ENCODE measurements at regions not wholly inside any gene's neighbourhood (a gene's known extent, or its start where the extent isn't known, plus 50 kb on each side); places are given as distances from the start of the nearest gene placed in this dataset.

DNA sequence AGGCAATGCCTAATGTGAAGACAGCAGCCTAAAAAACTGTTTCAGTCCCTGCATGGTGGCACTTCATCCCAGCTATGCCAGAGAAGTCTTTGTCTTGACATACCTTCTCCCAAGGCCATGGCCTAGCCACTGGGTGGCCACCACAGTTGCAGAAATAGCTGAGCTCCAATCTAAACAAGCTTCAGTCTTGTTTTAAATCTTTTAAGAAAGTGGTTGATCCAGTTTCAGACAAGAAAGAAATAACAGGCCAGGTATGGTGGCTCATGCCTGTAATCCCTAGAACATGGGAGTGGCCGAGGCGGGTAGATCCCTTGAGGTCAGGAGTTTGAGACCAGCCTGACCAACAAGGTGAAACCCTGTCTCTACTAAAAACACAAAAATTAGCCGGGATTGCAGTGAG is 600.0 kb upstream of the PLXNA2 start:
- no peak overlapping the region for H3K4me3 ChIP-seq (ENCODE audit: severe bottlenecking)
- H3K27ac ChIP-seq (ENCODE audit: poor library complexity, severe bottlenecking), result no peak overlapping the region
- DNase-seq (ENCODE audit: low spot score) (no peak), ATAC-seq (ENCODE audit: low read depth) (no peak)
- no peaks in the 10 kb centered on the region for H3K9me3 ChIP-seq (ENCODE audit: severe bottlenecking)
- no peaks in the 10 kb centered on the region for H3K4me1 ChIP-seq (ENCODE audit: insufficient read depth, poor library complexity, severe bottlenecking)
- no peaks in the 10 kb centered on the region for H3K27me3 ChIP-seq (ENCODE audit: insufficient read depth, poor library complexity, severe bottlenecking)
- no peaks in the 10 kb centered on the region for H3K36me3 ChIP-seq (ENCODE audit: low read depth)
- no peak for TF ChIP-seq CTCF (IDR thresholded peaks at IDR 0.05; ENCODE audit: poor library complexity, severe bottlenecking)

- Histone ChIP-seq H3K27me3 (ENCODE audit: insufficient read depth, poor library complexity, severe bottlenecking) (no peaks in the 10 kb centered on the region), H3K27ac (ENCODE audit: poor library complexity, severe bottlenecking) (no peak overlapping the region), H3K4me3 (ENCODE audit: severe bottlenecking) (no peak overlapping the region), H3K9me3 (ENCODE audit: severe bottlenecking) (no peaks in the 10 kb centered on the region), H3K36me3 (ENCODE audit: low read depth) (no peaks in the 10 kb centered on the region), H3K4me1 (ENCODE audit: insufficient read depth, poor library complexity, severe bottlenecking) (no peaks in the 10 kb centered on the region)
- DNase-seq (ENCODE audit: low spot score), result no peak
- no peak for ATAC-seq (ENCODE audit: low read depth)
- no peak for TF ChIP-seq CTCF (IDR thresholded peaks at IDR 0.05; ENCODE audit: poor library complexity, severe bottlenecking)
Measured at GRCh38 chr1:208848854-208849253, 604.7 kb upstream of the PLXNA2 start.

DNA sequence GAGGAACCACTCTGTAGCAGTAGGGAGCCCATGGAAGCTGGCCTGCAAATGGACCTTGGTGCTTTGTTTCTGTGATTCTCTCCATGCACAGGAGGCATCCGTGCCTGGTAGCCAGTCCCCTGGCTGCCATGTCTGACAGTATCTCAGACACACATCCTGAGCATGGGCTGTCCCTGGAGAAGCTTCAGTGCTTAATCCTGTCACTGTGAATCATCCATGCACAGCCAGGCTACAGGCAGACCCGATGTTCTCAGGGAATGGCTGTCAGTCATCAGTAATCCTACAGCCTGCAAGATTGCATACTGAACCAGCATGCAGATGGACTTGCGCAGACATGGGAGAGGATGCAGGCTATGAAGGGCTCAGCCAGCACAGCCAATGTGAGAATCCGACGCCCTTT is 606.3 kb upstream of the PLXNA2 start:
- no peaks in the 10 kb centered on the region for H3K27me3 ChIP-seq (ENCODE audit: insufficient read depth, poor library complexity, severe bottlenecking)
- DNase-seq (ENCODE audit: low spot score), result no peak
- ATAC-seq (ENCODE audit: low read depth), result no peak
- TF ChIP-seq CTCF (IDR thresholded peaks at IDR 0.05; ENCODE audit: poor library complexity, severe bottlenecking), result no peak
- no peaks in the 10 kb centered on the region for H3K4me1 ChIP-seq (ENCODE audit: insufficient read depth, poor library complexity, severe bottlenecking)
- H3K36me3 ChIP-seq (ENCODE audit: low read depth), result no peaks in the 10 kb centered on the region
- no peak overlapping the region for H3K27ac ChIP-seq (ENCODE audit: poor library complexity, severe bottlenecking)
- no peaks in the 10 kb centered on the region for H3K9me3 ChIP-seq (ENCODE audit: severe bottlenecking)
- no peak overlapping the region for H3K4me3 ChIP-seq (ENCODE audit: severe bottlenecking)

DNA sequence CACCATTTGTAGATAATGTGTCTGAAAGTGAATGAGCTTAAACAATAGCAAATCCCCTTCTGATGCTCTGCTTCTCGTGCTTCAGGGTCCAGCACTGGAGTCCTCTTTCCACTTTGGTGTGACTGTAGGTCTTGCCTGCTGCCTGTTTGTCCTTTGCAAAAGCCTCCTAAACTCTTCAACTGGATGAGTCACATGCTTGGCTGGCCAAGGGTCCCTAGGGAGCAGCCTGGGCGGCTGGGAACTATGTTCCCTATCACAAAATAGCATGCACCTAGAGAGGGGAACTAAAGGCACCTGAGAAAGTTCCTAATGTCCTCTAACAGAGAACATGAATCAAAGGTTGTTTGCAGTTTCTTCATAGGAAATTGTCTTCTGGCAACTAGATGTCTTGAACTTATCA is 607.2 kb upstream of the PLXNA2 start:
- Histone ChIP-seq H3K27ac (ENCODE audit: poor library complexity, severe bottlenecking) (no peak overlapping the region), H3K4me1 (ENCODE audit: insufficient read depth, poor library complexity, severe bottlenecking) (no peaks in the 10 kb centered on the region), H3K9me3 (ENCODE audit: severe bottlenecking) (no peaks in the 10 kb centered on the region), H3K4me3 (ENCODE audit: severe bottlenecking) (no peak overlapping the region), H3K27me3 (ENCODE audit: insufficient read depth, poor library complexity, severe bottlenecking) (no peaks in the 10 kb centered on the region), H3K36me3 (ENCODE audit: low read depth) (no peaks in the 10 kb centered on the region)
- no peak for TF ChIP-seq CTCF (IDR thresholded peaks at IDR 0.05; ENCODE audit: poor library complexity, severe bottlenecking)
- DNase-seq (ENCODE audit: low spot score) (no peak), ATAC-seq (ENCODE audit: low read depth) (no peak)

- no peak for ATAC-seq (ENCODE audit: low read depth)
- H3K27me3 ChIP-seq (ENCODE audit: insufficient read depth, poor library complexity, severe bottlenecking), result no peaks in the 10 kb centered on the region
Measured at GRCh38 chr1:208852911-208853310, 608.7 kb upstream of the PLXNA2 start.

More at GRCh38 chr1:208852911-208853310, 608.7 kb upstream of the PLXNA2 start:
- Histone ChIP-seq H3K4me1 (ENCODE audit: insufficient read depth, poor library complexity, severe bottlenecking) (no peaks in the 10 kb centered on the region), H3K4me3 (ENCODE audit: severe bottlenecking) (no peak overlapping the region), H3K36me3 (ENCODE audit: low read depth) (no peaks in the 10 kb centered on the region), H3K27ac (ENCODE audit: poor library complexity, severe bottlenecking) (no peak overlapping the region), H3K9me3 (ENCODE audit: severe bottlenecking) (no peaks in the 10 kb centered on the region)
- no peak for TF ChIP-seq CTCF (IDR thresholded peaks at IDR 0.05; ENCODE audit: poor library complexity, severe bottlenecking)
- DNase-seq (ENCODE audit: low spot score), result no peak

All from RWPE2 (cell line).